ENCODE measurements at regions not wholly inside any gene's neighbourhood (a gene's known extent, or its start where the extent isn't known, plus 50 kb on each side); places are given as distances from the start of the nearest gene placed in this dataset.
A peak's percentile ranks its signal among the peaks of the same experiment; 100 is the strongest.

DNA sequence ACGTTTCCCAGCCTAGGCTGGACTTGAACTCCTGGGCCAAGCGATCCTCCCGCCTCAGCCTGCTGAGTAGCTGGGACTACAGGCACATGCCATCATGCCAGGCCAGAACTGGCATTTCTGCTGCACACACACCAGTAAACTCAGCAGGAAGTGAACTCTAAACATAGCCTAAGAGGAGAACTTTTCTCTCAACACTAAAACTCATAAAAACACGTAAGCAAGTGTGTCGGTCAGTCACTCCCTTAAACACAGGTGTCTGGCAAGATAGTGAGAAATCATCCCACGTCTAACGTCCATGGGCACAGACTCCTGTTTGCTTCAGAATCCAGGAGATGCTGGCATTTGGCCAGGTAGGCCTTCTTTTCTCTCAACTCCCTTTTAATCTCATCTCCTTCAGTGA is 104.8 kb downstream of the RPL27A start:
- no peak overlapping the region for H3K9ac ChIP-seq (ENCODE audit: insufficient read depth, low read length)
- no peak overlapping the region for H3K4me3 ChIP-seq (replicated peaks in 1 of 4; ENCODE audit: control extremely low read depth in 1 of 4, insufficient read depth in 1 of 4, low read depth in 3 of 4, low read length in 4 of 4)
- no peak overlapping the region for H2AFZ ChIP-seq (ENCODE audit: low read length)
- peaks cover 32% of the 10 kb centered on the region for H3K79me2 ChIP-seq (ENCODE audit: control insufficient read depth, insufficient read depth, low read length)
- no peaks in the 10 kb centered on the region for H3K27me3 ChIP-seq (ENCODE audit: control insufficient read depth, insufficient read depth, low read length)
- no peaks in the 10 kb centered on the region for H3K4me1 ChIP-seq (ENCODE audit: control insufficient read depth, extremely low read depth, insufficient read depth, low read length)
- H3K36me3 ChIP-seq (ENCODE audit: control insufficient read depth, insufficient read depth, low read length): peaks cover 1% of the 10 kb centered on the region
- TF ChIP-seq, protein P1, sequence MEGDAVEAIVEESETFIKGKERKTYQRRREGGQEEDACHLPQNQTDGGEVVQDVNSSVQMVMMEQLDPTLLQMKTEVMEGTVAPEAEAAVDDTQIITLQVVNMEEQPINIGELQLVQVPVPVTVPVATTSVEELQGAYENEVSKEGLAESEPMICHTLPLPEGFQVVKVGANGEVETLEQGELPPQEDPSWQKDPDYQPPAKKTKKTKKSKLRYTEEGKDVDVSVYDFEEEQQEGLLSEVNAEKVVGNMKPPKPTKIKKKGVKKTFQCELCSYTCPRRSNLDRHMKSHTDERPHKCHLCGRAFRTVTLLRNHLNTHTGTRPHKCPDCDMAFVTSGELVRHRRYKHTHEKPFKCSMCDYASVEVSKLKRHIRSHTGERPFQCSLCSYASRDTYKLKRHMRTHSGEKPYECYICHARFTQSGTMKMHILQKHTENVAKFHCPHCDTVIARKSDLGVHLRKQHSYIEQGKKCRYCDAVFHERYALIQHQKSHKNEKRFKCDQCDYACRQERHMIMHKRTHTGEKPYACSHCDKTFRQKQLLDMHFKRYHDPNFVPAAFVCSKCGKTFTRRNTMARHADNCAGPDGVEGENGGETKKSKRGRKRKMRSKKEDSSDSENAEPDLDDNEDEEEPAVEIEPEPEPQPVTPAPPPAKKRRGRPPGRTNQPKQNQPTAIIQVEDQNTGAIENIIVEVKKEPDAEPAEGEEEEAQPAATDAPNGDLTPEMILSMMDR (conservative IDR thresholded peaks at IDR 0.05 in 1 of 2, IDR thresholded peaks at IDR 0.05 in 1 of 2; ENCODE audit: low read depth in 1 of 2, low read length in 2 of 2): no peak
- H3K9me3 ChIP-seq (ENCODE audit: control insufficient read depth, insufficient read depth, low read depth, low read length): no peaks in the 10 kb centered on the region
- H4K20me1 ChIP-seq (ENCODE audit: control insufficient read depth, extremely low read depth, insufficient read depth, low read length): no peaks in the 10 kb centered on the region
- peak in 1 of 2 donors; percentile 30 for DNase-seq (ENCODE audit: low read depth in 2 of 2)
- H3K4me2 ChIP-seq (ENCODE audit: extremely low read depth, insufficient read depth, low read length): no peak overlapping the region
- no peak overlapping the region for H3K27ac ChIP-seq (ENCODE audit: insufficient read depth, low read length)

DNA sequence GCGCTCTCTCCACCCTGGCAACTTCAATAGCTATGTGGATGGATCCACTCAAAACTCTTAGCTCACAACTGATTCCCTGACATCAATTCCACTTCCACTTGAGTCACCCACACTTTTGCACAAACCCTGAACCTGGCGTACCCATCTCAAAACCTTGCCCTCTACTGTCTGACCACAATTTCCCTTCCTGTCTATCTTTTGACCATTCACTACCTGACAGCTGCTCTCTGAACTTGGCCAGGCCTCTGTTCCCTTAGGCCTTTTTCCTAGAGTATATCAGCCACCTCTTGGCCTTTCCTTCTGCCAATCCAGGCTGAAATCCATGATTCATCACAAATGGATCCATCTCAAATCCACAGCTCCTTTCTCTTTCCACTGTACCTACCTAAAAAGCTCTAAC is 106.0 kb downstream of the RPL27A start:
- Histone ChIP-seq H3K36me3 (ENCODE audit: control insufficient read depth, insufficient read depth, low read length) (peaks cover 1% of the 10 kb centered on the region), H3K9ac (ENCODE audit: insufficient read depth, low read length) (no peak overlapping the region), H3K79me2 (ENCODE audit: control insufficient read depth, insufficient read depth, low read length) (peaks cover 32% of the 10 kb centered on the region), H3K4me3 (replicated peaks in 1 of 4; ENCODE audit: control extremely low read depth in 1 of 4, insufficient read depth in 1 of 4, low read depth in 3 of 4, low read length in 4 of 4) (no peak overlapping the region), H3K9me3 (ENCODE audit: control insufficient read depth, insufficient read depth, low read depth, low read length) (no peaks in the 10 kb centered on the region), H3K27ac (ENCODE audit: insufficient read depth, low read length) (no peak overlapping the region), H3K27me3 (ENCODE audit: control insufficient read depth, insufficient read depth, low read length) (no peaks in the 10 kb centered on the region), H2AFZ (ENCODE audit: low read length) (no peak overlapping the region), H4K20me1 (ENCODE audit: control insufficient read depth, extremely low read depth, insufficient read depth, low read length) (no peaks in the 10 kb centered on the region), H3K4me2 (ENCODE audit: extremely low read depth, insufficient read depth, low read length) (no peak overlapping the region), H3K4me1 (ENCODE audit: control insufficient read depth, extremely low read depth, insufficient read depth, low read length) (no peaks in the 10 kb centered on the region)
- TF ChIP-seq, protein P1 (conservative IDR thresholded peaks at IDR 0.05 in 1 of 2, IDR thresholded peaks at IDR 0.05 in 1 of 2; ENCODE audit: low read depth in 1 of 2, low read length in 2 of 2): no peak
- no peak for TF ChIP-seq EZH2 (IDR thresholded peaks at IDR 0.05; ENCODE audit: low read length, missing control alignments)
- DNase-seq (ENCODE audit: low read depth in 2 of 2): no peak

DNA sequence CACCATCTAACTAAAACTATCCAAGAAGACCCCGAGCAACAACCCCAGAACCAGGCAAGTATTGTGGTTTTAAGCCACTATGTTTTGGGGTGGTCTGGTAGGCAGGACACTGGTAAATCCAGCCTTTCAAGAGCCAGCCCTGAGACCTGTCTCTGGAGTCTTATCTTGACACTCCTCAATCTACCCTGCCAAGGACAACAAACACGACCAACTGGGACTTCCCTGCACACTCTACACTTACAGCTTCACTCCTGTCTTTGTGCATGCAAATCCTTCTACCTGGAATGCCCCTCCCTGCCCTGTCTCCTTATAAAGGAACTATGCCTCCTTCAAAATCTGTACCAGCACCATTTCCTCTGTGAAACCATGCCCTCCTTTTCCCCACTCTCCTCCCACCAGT is 107.3 kb downstream of the RPL27A start:
- DNase-seq (ENCODE audit: low read depth in 2 of 2): no peak
- H3K4me1 ChIP-seq (ENCODE audit: control insufficient read depth, extremely low read depth, insufficient read depth, low read length): no peaks in the 10 kb centered on the region
- H2AFZ ChIP-seq (ENCODE audit: low read length): no peak overlapping the region
- no peak overlapping the region for H3K9ac ChIP-seq (ENCODE audit: insufficient read depth, low read length)
- H3K4me2 ChIP-seq (ENCODE audit: extremely low read depth, insufficient read depth, low read length): no peak overlapping the region
- H3K27ac ChIP-seq (ENCODE audit: insufficient read depth, low read length): no peak overlapping the region
- H3K36me3 ChIP-seq (ENCODE audit: control insufficient read depth, insufficient read depth, low read length): peaks cover 1% of the 10 kb centered on the region
- no peak overlapping the region for H3K4me3 ChIP-seq (replicated peaks in 1 of 4; ENCODE audit: control extremely low read depth in 1 of 4, insufficient read depth in 1 of 4, low read depth in 3 of 4, low read length in 4 of 4)
- no peaks in the 10 kb centered on the region for H3K9me3 ChIP-seq (ENCODE audit: control insufficient read depth, insufficient read depth, low read depth, low read length)
- peaks cover 37% of the 10 kb centered on the region for H3K79me2 ChIP-seq (ENCODE audit: control insufficient read depth, insufficient read depth, low read length)
- H3K27me3 ChIP-seq (ENCODE audit: control insufficient read depth, insufficient read depth, low read length): no peaks in the 10 kb centered on the region
- no peaks in the 10 kb centered on the region for H4K20me1 ChIP-seq (ENCODE audit: control insufficient read depth, extremely low read depth, insufficient read depth, low read length)
- TF ChIP-seq, protein P1 (conservative IDR thresholded peaks at IDR 0.05 in 1 of 2, IDR thresholded peaks at IDR 0.05 in 1 of 2; ENCODE audit: low read depth in 1 of 2, low read length in 2 of 2): no peak
- TF ChIP-seq EZH2 (IDR thresholded peaks at IDR 0.05; ENCODE audit: low read length, missing control alignments): no peak

All from fibroblast of lung (primary cell).